OCI-LY7 (cell line): ENCODE measurements at regions not wholly inside any gene's neighbourhood (a gene's known extent, or its start where the extent isn't known, plus 50 kb on each side); places are given as distances from the start of the nearest gene placed in this dataset.

Experiments used
- BruUV-seq: library from RNA; stranded (reverse); fragments of 400-500 nt; replicated peaks from 2 replicates; lab custom pipeline; 2021; lab: Mats Ljungman, UMichigan
- CTCF ChIA-PET: fragments of 300-600 bp; sonication (Branson Sonifier 250); formaldehyde crosslinking; loops from one replicate; lab custom pipeline; 2022; ENCODE audit warnings: antibody characterized with exemption; ENCODE audit not compliant: unreplicated experiment; lab: Charles Lee
- POLR2A ChIA-PET: fragments of 300-600 bp; sonication (Branson Sonifier 250); formaldehyde crosslinking; loops from one replicate; lab custom pipeline; 2022; ENCODE audit warnings: antibody characterized with exemption; lab: Charles Lee
- DNase-seq: peaks from one replicate; pipeline ENCODE4 v3.0.0-alpha.2; 2015; ENCODE audit warnings: low spot score
- H2AFZ ChIP-seq: fragments of 200-600 bp; sonication (generic), shearing (Covaris generic); 2 replicates; pipeline ENCODE4 v1.6.1; 2014; ENCODE audit warnings: mild to moderate bottlenecking, antibody characterized with exemption, low read length, moderate library complexity
- H3K27ac ChIP-seq: fragments of 200-600 bp; sonication (generic); 2 replicates; pipeline ENCODE4 v1.5.1; 2014; ENCODE audit warnings: mixed run types, low read depth, mild to moderate bottlenecking, moderate library complexity, low read length, inconsistent platforms; ENCODE audit not compliant: poor library complexity, severe bottlenecking
- H3K36me3 ChIP-seq: fragments of 200-600 bp; sonication (generic); 2 replicates; pipeline ENCODE4 v1.6.1; 2014; ENCODE audit warnings: mild to moderate bottlenecking, antibody characterized with exemption, low read length, moderate library complexity, mixed read lengths; ENCODE audit not compliant: insufficient read depth
- H3K4me1 ChIP-seq: fragments of 200-600 bp; sonication (generic); 2 replicates; pipeline ENCODE4 v1.5.1; 2014; ENCODE audit warnings: mild to moderate bottlenecking, low read length; ENCODE audit not compliant: insufficient read depth, poor library complexity, severe bottlenecking
- H3K4me2 ChIP-seq: fragments of 200-600 bp; sonication (generic); 2 replicates; pipeline ENCODE4 v1.6.1; 2014; ENCODE audit warnings: mild to moderate bottlenecking, low read length
- H3K4me3 ChIP-seq: fragments of 200-600 bp; sonication (generic); 2 replicates; pipeline ENCODE4 v1.5.1; 2014; ENCODE audit warnings: mild to moderate bottlenecking, low read depth, low read length; ENCODE audit not compliant: poor library complexity, severe bottlenecking
- H3K79me2 ChIP-seq: fragments of 200-600 bp; sonication (generic); 2 replicates; pipeline ENCODE4 v1.6.1; 2016; ENCODE audit warnings: low read depth, mild to moderate bottlenecking, low read length, moderate library complexity, mixed read lengths; ENCODE audit not compliant: insufficient read depth
- H3K9me2 ChIP-seq: fragments of 200-600 bp; sonication (generic); 2 replicates; pipeline ENCODE4 v1.6.1; 2016; ENCODE audit warnings: mild to moderate bottlenecking, low read length, mixed read lengths; ENCODE audit not compliant: insufficient read depth
- H3K9me3 ChIP-seq: fragments of 200-600 bp; sonication (generic); 2 replicates; pipeline ENCODE4 v1.6.1; 2014; ENCODE audit warnings: mild to moderate bottlenecking, mixed run types, low read length, mixed read lengths
- H4K20me1 ChIP-seq: fragments of 200-600 bp; sonication (generic); 2 replicates; pipeline ENCODE4 v1.6.1; 2014; ENCODE audit warnings: mild to moderate bottlenecking, antibody characterized with exemption, low read length, moderate library complexity, mixed read lengths; ENCODE audit not compliant: insufficient read depth
- CTCF ChIP-seq: fragments of 200-600 bp; sonication (generic); conservative IDR thresholded peaks from 2 replicates; pipeline ENCODE4 v1.5.1; 2014; ENCODE audit warnings: mild to moderate bottlenecking, antibody characterized with exemption, low read length, moderate library complexity, mixed read lengths
- EZH2phosphoT487 ChIP-seq: fragments of 200-600 bp; sonication (generic); IDR thresholded peaks from 2 replicates; pipeline ENCODE4 v1.6.1; 2018; ENCODE audit warnings: low read depth, borderline replicate concordance, mild to moderate bottlenecking, mixed run types, antibody characterized with exemption, low read length, moderate library complexity, mixed read lengths
- intact Hi-C: fragments of 100-400 bp; cut with micrococcal nuclease; formaldehyde crosslinking; loops from one replicate; pipeline ENCODE4 v1.10.0; 2022; ENCODE audit not compliant: unreplicated experiment

- intact Hi-C loops = no loop called here
- Histone ChIP-seq H3K79me2 (no peaks in the 10 kb centered on the region), H2AFZ (no peak overlapping the region), H3K9me2 (no peaks in the 10 kb centered on the region), H3K27ac (no peak overlapping the region), H3K4me1 (no peaks in the 10 kb centered on the region), H3K4me3 (no peak overlapping the region), H3K9me3 (no peaks in the 10 kb centered on the region), H3K36me3 (no peaks in the 10 kb centered on the region), H3K4me2 (no peak overlapping the region), H4K20me1 (no peaks in the 10 kb centered on the region)
- DNase-seq = no peak
- BruUV-seq = no TSS peak
- TF ChIP-seq EZH2phosphoT487 (no peak), CTCF (no peak)
- CTCF ChIA-PET = no interaction called here
- POLR2A ChIA-PET = no interaction called here
Measured at GRCh38 chr9:81321551-81321950, 367.8 kb downstream of the TLE1 start.

DNA sequence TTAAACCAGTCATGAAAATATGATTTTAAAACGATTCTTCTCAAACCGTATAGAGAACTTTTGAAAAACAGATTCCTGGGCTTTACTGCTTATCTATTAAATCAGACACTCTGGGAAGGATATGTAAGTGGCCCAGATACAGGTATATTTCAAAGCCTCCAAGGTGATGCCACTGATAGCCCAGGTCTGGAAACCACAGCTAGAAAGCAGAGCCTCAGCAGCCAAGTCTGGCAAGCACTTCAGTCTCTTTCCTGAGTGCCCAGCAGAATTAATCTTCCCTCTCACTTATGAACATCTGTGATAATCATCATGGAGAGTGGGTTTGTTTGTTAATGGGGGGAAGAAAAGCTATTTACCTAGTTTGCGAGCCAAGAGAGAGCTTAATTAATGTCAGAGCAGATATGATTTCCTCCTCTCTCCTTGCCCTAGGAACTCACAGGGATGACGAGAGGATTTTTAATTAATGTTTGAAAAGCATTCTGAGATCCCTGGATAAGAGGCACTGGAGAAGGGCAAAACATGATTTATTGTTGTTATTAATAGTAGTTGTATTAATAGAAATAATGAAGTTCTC lies 368.4 kb downstream of the TLE1 start:
- CTCF ChIA-PET = no interaction called here
- no peaks in the 10 kb centered on the region for H3K36me3 ChIP-seq
- H4K20me1 ChIP-seq = no peaks in the 10 kb centered on the region
- no peaks in the 10 kb centered on the region for H3K9me2 ChIP-seq
- POLR2A ChIA-PET = no interaction called here
- no peak overlapping the region for H3K4me2 ChIP-seq
- H3K79me2 ChIP-seq = no peaks in the 10 kb centered on the region
- no peak overlapping the region for H3K27ac ChIP-seq
- TF ChIP-seq EZH2phosphoT487 (no peak), CTCF (no peak)
- no peak overlapping the region for H3K4me3 ChIP-seq
- H3K4me1 ChIP-seq = no peaks in the 10 kb centered on the region
- no peak overlapping the region for H2AFZ ChIP-seq
- DNase-seq = no peak
- H3K9me3 ChIP-seq = no peaks in the 10 kb centered on the region
- intact Hi-C loops = no loop called here
- BruUV-seq = no TSS peak

DNA sequence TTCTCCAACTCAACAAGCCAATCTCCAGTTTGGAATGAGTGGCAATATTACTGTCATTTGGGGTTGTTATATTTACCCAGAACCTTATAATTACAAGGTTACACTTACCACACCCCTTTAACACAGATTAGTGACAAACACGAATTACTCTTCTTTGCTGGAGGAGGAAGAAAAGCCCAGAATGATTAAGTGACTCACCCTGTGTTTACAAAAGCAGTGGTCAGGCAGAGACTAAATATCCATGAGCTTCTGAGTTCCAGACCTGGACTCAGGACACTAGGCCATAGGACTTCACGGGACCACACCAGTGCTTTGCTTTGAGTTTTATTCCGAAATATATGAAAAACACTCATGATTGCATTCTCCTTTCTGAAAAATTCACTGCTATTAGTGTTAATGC lies 370.8 kb downstream of the TLE1 start:
- no peak for TF ChIP-seq CTCF
- TF ChIP-seq EZH2phosphoT487 = no peak
- Histone ChIP-seq H3K79me2 (no peaks in the 10 kb centered on the region), H3K9me3 (no peaks in the 10 kb centered on the region), H3K27ac (no peak overlapping the region), H2AFZ (no peak overlapping the region), H3K36me3 (no peaks in the 10 kb centered on the region), H3K4me3 (no peak overlapping the region), H3K4me2 (no peak overlapping the region), H3K4me1 (no peaks in the 10 kb centered on the region), H4K20me1 (no peaks in the 10 kb centered on the region), H3K9me2 (no peaks in the 10 kb centered on the region)
- ChIA-PET POLR2A (no interaction called here), CTCF (no interaction called here)
- BruUV-seq = no TSS peak
- intact Hi-C loops = no loop called here
- no peak for DNase-seq
